ENCODE measurements at regions not wholly inside any gene's neighbourhood (a gene's known extent, or its start where the extent isn't known, plus 50 kb on each side); places are given as distances from the start of the nearest gene placed in this dataset.
A peak's percentile ranks its signal among the peaks of the same experiment; 100 is the strongest.
"Not testable (repeated sequence)": the region's sequence is repeated elsewhere in the genome, so short reads cannot be mapped to it uniquely, and the experiment has no call there.

GRCh38 chr1:83182033-83182728, 816.8 kb downstream of the TTLL7 start:
- H3K4me3 Mint-ChIP-seq; H3K27me3 Mint-ChIP-seq (ENCODE audit: low read depth); H3K36me3 Mint-ChIP-seq (ENCODE audit: low read depth); POLR2A ChIA-PET; ATAC-seq; H3K27ac Mint-ChIP-seq; DNase-seq; CTCF ChIA-PET; H3K9me3 Mint-ChIP-seq (ENCODE audit: insufficient read depth); H3K4me1 Mint-ChIP-seq (ENCODE audit: low read depth): not testable (repeated sequence)

DNA sequence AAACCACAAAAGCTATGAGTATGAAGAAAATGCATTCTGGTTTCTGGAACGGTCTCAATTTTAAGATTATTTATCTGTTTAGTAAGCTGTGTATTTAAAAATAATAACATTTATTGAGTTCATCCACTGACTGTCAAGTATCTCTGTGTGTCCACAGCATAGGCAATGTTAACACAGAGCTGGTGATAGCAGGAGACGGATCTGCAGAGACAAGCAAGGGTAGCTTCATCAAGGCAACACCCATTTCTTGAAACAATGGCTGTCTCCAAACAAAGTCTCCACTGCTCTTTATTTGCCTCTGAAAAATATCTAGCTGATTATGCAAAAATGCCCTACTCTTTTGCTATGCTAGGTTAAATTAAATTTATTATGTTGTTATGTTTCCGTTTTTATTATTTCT, 818.3 kb downstream of the TTLL7 start:
- H3K27ac Mint-ChIP-seq; H3K9me3 Mint-ChIP-seq (ENCODE audit: insufficient read depth); H3K4me1 Mint-ChIP-seq (ENCODE audit: low read depth); H3K36me3 Mint-ChIP-seq (ENCODE audit: low read depth); CTCF ChIA-PET; H3K27me3 Mint-ChIP-seq (ENCODE audit: low read depth); POLR2A ChIA-PET; H3K4me3 Mint-ChIP-seq; DNase-seq; ATAC-seq: not testable (repeated sequence)

DNA sequence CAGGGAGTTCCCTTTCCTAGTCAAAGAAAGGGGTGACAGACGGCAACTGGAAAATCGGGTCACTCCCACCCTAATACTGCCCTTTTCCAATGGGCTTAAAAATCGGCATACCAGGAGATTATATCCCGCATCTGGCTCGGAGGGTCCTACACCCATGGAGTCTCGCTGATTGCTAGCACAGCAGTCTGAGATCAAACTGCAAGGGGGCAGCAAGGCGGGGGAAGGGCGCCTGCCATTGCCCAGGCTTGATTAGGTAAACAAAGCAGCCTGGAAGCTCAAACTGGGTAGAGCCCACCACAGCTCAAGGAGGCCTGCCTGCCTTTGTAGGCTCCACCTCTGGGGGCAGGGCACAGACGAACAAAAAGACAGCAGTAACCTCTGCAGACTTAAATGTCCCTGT, 831.3 kb downstream of the TTLL7 start:
- H3K9me3 Mint-ChIP-seq (ENCODE audit: insufficient read depth); H3K4me3 Mint-ChIP-seq; POLR2A ChIA-PET; CTCF ChIA-PET; H3K4me1 Mint-ChIP-seq (ENCODE audit: low read depth); H3K27me3 Mint-ChIP-seq (ENCODE audit: low read depth); DNase-seq; H3K36me3 Mint-ChIP-seq (ENCODE audit: low read depth); ATAC-seq; H3K27ac Mint-ChIP-seq: not testable (repeated sequence)

DNA sequence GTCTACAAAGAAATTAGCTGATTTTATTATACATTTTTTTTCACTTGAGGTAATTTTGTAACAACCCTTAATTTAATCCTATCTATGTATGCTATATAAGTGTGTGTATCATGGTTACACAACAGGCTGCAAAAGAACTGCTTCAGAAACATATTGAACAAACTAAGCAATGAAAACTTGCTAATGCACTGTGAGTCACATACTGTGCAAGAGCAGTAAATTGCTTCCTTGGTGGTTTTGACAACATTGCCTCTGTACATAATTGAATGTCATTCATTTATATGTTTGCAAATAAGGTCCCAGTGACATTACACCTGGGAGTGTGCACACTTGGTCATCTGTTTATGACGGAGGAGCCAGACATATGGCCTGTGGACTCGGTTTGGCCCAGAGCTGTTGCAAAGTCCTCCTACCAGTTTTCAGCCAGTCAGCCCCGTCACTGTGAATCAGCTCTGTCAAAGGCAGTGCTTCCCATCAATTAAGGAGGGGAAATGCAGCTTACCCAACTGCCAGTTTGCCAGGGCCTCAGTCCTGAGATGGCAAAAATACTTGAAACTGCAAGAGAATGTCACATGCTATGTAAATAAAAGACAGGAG, 835.0 kb downstream of the TTLL7 start:
- H3K36me3 Mint-ChIP-seq (ENCODE audit: low read depth); CTCF ChIA-PET; DNase-seq; H3K27ac Mint-ChIP-seq; H3K27me3 Mint-ChIP-seq (ENCODE audit: low read depth); H3K4me1 Mint-ChIP-seq (ENCODE audit: low read depth); H3K4me3 Mint-ChIP-seq; H3K9me3 Mint-ChIP-seq (ENCODE audit: insufficient read depth); POLR2A ChIA-PET; ATAC-seq: not testable (repeated sequence)

GRCh38 chr1:83158924-83159323, 840.0 kb downstream of the TTLL7 start:
- H3K27me3 Mint-ChIP-seq (ENCODE audit: low read depth); H3K4me1 Mint-ChIP-seq (ENCODE audit: low read depth); CTCF ChIA-PET; POLR2A ChIA-PET; H3K27ac Mint-ChIP-seq; H3K4me3 Mint-ChIP-seq; H3K36me3 Mint-ChIP-seq (ENCODE audit: low read depth); ATAC-seq; H3K9me3 Mint-ChIP-seq (ENCODE audit: insufficient read depth); DNase-seq: not testable (repeated sequence)

DNA sequence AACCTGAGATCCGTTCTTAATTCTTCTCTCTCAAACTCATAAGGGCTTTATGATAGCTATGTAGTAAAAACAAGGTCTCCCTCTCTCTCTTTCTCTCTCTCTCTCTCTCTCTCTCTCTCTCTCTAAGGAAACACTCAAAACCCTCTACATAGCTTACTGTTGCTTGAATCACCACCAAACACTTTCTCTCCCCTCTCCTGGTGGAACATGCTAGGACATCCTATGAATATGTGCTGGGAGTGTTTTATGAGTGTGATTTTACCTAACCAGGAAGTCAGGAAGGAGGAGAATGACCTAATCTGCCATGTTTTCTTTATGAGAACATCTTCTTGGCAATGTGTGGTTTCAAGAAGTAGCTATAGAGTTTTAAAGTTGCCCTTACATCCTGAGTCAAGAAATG, 844.6 kb downstream of the TTLL7 start:
- ATAC-seq; POLR2A ChIA-PET; DNase-seq; H3K27me3 Mint-ChIP-seq (ENCODE audit: low read depth); CTCF ChIA-PET; H3K36me3 Mint-ChIP-seq (ENCODE audit: low read depth); H3K4me3 Mint-ChIP-seq; H3K4me1 Mint-ChIP-seq (ENCODE audit: low read depth); H3K27ac Mint-ChIP-seq; H3K9me3 Mint-ChIP-seq (ENCODE audit: insufficient read depth): not testable (repeated sequence)

- POLR2A ChIA-PET; DNase-seq; H3K4me1 Mint-ChIP-seq (ENCODE audit: low read depth); H3K27ac Mint-ChIP-seq; H3K4me3 Mint-ChIP-seq; ATAC-seq; H3K36me3 Mint-ChIP-seq (ENCODE audit: low read depth); H3K9me3 Mint-ChIP-seq (ENCODE audit: insufficient read depth); H3K27me3 Mint-ChIP-seq (ENCODE audit: low read depth); CTCF ChIA-PET: not testable (repeated sequence)
Measured at GRCh38 chr1:83151167-83151898, 847.6 kb downstream of the TTLL7 start.

GRCh38 chr1:83150479-83150878, 848.5 kb downstream of the TTLL7 start:
- H3K27ac Mint-ChIP-seq; H3K36me3 Mint-ChIP-seq (ENCODE audit: low read depth); H3K4me1 Mint-ChIP-seq (ENCODE audit: low read depth); H3K27me3 Mint-ChIP-seq (ENCODE audit: low read depth); ATAC-seq; POLR2A ChIA-PET; H3K4me3 Mint-ChIP-seq; H3K9me3 Mint-ChIP-seq (ENCODE audit: insufficient read depth); DNase-seq; CTCF ChIA-PET: not testable (repeated sequence)

- H3K4me1 Mint-ChIP-seq (ENCODE audit: low read depth); H3K36me3 Mint-ChIP-seq (ENCODE audit: low read depth); ATAC-seq; H3K4me3 Mint-ChIP-seq; H3K9me3 Mint-ChIP-seq (ENCODE audit: insufficient read depth); CTCF ChIA-PET; POLR2A ChIA-PET; H3K27me3 Mint-ChIP-seq (ENCODE audit: low read depth); H3K27ac Mint-ChIP-seq; DNase-seq: not testable (repeated sequence)
Measured at GRCh38 chr1:83145820-83146219, 853.1 kb downstream of the TTLL7 start.

DNA sequence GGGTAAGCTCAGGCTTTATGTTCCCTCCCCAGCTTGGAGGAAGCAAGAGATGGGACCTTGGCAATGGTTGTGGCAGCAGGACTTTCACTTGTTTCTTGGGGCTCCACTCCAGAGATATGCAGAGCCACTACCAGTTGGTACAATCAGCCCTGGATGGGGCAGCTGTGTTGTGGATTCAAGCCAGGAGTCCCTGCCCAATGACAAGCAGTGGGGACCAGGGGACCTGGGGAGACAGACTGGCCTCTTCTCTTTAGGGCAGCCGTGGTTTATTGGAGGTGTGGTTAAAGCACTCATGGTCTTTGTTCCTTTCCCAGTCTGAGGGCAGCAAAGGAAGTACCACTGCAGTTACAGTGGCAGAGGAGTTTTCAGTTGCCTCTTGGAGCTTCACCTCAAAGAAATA, 856.1 kb downstream of the TTLL7 start:
- CTCF ChIA-PET; H3K4me3 Mint-ChIP-seq; DNase-seq; POLR2A ChIA-PET; H3K27me3 Mint-ChIP-seq (ENCODE audit: low read depth); H3K36me3 Mint-ChIP-seq (ENCODE audit: low read depth); H3K4me1 Mint-ChIP-seq (ENCODE audit: low read depth); H3K27ac Mint-ChIP-seq; ATAC-seq; H3K9me3 Mint-ChIP-seq (ENCODE audit: insufficient read depth): not testable (repeated sequence)

DNA sequence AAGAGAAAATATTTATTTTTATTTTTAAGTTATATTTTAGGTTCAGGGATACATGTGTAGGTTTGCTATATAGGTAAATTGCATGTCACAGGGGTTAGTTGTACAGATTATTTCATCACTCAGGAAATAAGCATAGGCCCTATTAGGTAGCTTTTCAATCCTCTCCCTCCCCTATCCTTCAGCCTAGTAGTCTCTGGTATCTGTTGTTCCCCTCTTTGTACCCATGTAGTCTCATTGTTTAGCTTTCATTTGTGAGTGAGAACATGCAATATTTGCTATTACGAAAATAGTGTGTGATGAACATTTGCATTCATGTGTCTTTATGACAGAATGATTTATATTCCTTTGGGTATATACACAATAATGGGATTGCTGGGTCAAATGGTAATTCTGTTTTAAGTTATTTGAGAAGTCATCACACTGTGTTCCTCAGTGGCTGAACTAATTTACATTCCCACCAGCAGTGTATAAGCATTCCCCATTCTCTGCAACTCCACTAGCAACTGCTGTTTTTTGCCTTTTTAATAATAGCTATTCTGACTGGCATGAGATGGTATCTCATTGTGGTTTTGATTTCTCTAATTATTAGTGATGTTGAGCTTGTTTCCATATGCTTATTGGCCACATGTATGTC, 863.3 kb downstream of the TTLL7 start:
- H3K36me3 Mint-ChIP-seq (ENCODE audit: low read depth); H3K27me3 Mint-ChIP-seq (ENCODE audit: low read depth); POLR2A ChIA-PET; DNase-seq; ATAC-seq; H3K9me3 Mint-ChIP-seq (ENCODE audit: insufficient read depth); H3K4me1 Mint-ChIP-seq (ENCODE audit: low read depth); H3K27ac Mint-ChIP-seq; H3K4me3 Mint-ChIP-seq; CTCF ChIA-PET: not testable (repeated sequence)

GRCh38 chr1:83134322-83135014, 864.5 kb downstream of the TTLL7 start:
- POLR2A ChIA-PET; H3K4me1 Mint-ChIP-seq (ENCODE audit: low read depth); H3K27me3 Mint-ChIP-seq (ENCODE audit: low read depth); CTCF ChIA-PET; H3K27ac Mint-ChIP-seq; H3K9me3 Mint-ChIP-seq (ENCODE audit: insufficient read depth); H3K36me3 Mint-ChIP-seq (ENCODE audit: low read depth); DNase-seq; H3K4me3 Mint-ChIP-seq: not testable (repeated sequence)
- peak; percentile 61 for ATAC-seq

All from activated CD8-positive, alpha-beta T cell treated with anti-CD3 and anti-CD28 coated beads, Interleukin-2, amount 10 ng/mL, durations not matched to agents 7 days and 5 days (primary cell).